Spleen (tissue), 11 donors: ENCODE measurements at regions not wholly inside any gene's neighbourhood (a gene's known extent, or its start where the extent isn't known, plus 50 kb on each side); places are given as distances from the start of the nearest gene placed in this dataset.
"Not testable (repeated sequence)": the region's sequence is repeated elsewhere in the genome, so short reads cannot be mapped to it uniquely, and the experiment has no call there.

ENCODE experiments used
- DNase-seq: peaks from one replicate; pipeline ENCODE4 v3.0.0-alpha.2; 2020
- H3K27ac ChIP-seq, 8 donors: fragments of 200-600 bp; sonication (generic) in 7 of 8; 1 replicate in 4 of 8; 2 replicates in 4 of 8; pipeline versions ENCODE4 v1.5.0 to v1.8.0; 2016 to 2021; ENCODE audit warnings: inconsistent platforms in 4 of 8, mild to moderate bottlenecking in 4 of 8, moderate library complexity in 1 of 8
- H3K27me3 ChIP-seq, 7 donors: fragments of 200-600 bp; sonication (generic) in 6 of 7; replicated peaks in 1 of 7; 1 replicate in 4 of 7; 2 replicates in 3 of 7; pipeline versions ENCODE4 v1.5.0 to v1.8.0; 2016 to 2021; ENCODE audit warnings: inconsistent platforms in 3 of 7, mild to moderate bottlenecking in 1 of 7
- H3K36me3 ChIP-seq, 6 donors: fragments of 200-600 bp; sonication (generic) in 5 of 6; 1 replicate in 4 of 6; 2 replicates in 2 of 6; pipeline versions ENCODE4 v1.5.0 to v1.8.0; 2016 to 2021; ENCODE audit warnings: inconsistent platforms in 2 of 6
- H3K4me1 ChIP-seq, 6 donors: fragments of 200-600 bp; sonication (generic) in 5 of 6; 1 replicate in 3 of 6; 2 replicates in 3 of 6; pipeline versions ENCODE4 v1.5.0 to v1.8.0; 2016 to 2021; ENCODE audit warnings: inconsistent platforms in 3 of 6
- H3K4me3 ChIP-seq, 8 donors: fragments of 200-600 bp; sonication (generic) in 7 of 8; 1 replicate in 4 of 8; 2 replicates in 4 of 8; pipeline versions ENCODE4 v1.5.0 to v1.8.0; 2016 to 2021; ENCODE audit warnings: inconsistent platforms in 4 of 8, mild to moderate bottlenecking in 4 of 8, moderate library complexity in 2 of 8
- H3K9me3 ChIP-seq, 8 donors: fragments of 200-600 bp; sonication (generic) in 7 of 8; 1 replicate in 4 of 8; 2 replicates in 4 of 8; pipeline versions ENCODE4 v1.5.0 to v1.8.0; 2016 to 2021; ENCODE audit warnings: inconsistent platforms in 4 of 8
- POLR2A ChIP-seq, 3 donors: fragments of 450-650 bp; IDR thresholded peaks; one replicate each; pipeline ENCODE4 v1.5.1; 2017; ENCODE audit warnings: antibody characterized with exemption in 3 of 3, mild to moderate bottlenecking in 1 of 3
- POLR2AphosphoS5 ChIP-seq, 3 donors: sonication (generic); formaldehyde crosslinking; IDR thresholded peaks; one replicate each; pipeline ENCODE4 v1.5.1; 2017; ENCODE audit warnings: antibody characterized with exemption in 3 of 3
- WGBS, 5 donors: extraction: QIAGEN DNeasy Blood & Tissue Kit in 3 of 5; methylation state at CpG; one replicate each; pipeline versions ENCODE4 v1.1.5 to v1.1.7; 2013 to 2018; 5-methylcytosine and 5-hydroxymethylcytosine counted together
- intact Hi-C: fragments of 100-400 bp; cut with DNase I; formaldehyde crosslinking; loops from one replicate; pipeline ENCODE4 v1.15.0; 2023; ENCODE audit warnings: low total_unique reads
- TF ChIP-seq, protein P1 (sequence below), 11 experiments: fragments of 200-600 bp in 7 of 11; fragments of 450-650 bp in 4 of 11; sonication (generic) in 4 of 11; IDR thresholded peaks in 8 of 11; conservative IDR thresholded peaks in 3 of 11; 1 replicate in 7 of 11; 2 replicates in 4 of 11; pipeline versions ENCODE4 v1.4.0 to v1.8.0; 2016 to 2021; ENCODE audit warnings: antibody characterized with exemption in 11 of 11, inconsistent platforms in 4 of 11, mild to moderate bottlenecking in 1 of 11
- donor health status: healthy with polysubstance abuse.
- donor health status: DM: no; HTN: no; CAD: no; lungs with moderate emphysema.
- donor health status: DM: no; HTN: no; CAD: no.
- donor health status: Bipolar disorder and iron deficiency.
- donor health status: healthy.
- donor health status: DM: no; HTN: no; CAD: no.
- donor health status: DM: yes; HTN: yes; CAD: no.

DNA sequence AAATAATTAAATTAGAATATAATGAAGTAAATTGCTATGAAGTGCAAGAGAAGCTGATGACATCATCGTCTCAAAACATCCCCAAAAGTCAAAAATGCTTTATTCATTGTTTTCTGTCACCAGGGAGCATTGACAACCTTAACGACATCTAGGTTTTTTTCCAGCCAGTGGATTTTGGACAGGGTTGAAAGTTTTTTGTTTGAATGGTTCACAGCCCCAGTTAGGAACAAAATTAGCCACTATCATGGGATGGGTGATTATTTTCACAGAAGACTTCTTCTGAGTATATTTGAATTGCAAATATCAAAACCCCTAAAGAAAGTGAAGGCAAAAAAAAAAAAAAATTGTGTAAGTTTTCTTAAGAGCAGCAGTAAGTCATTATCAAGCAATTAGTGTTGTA is 826.1 kb downstream of the STPG2 start:
- no peaks in the 10 kb centered on the region for H3K4me1 ChIP-seq
- DNase-seq: no peak
- H3K27ac ChIP-seq: no peak overlapping the region
- no peaks in the 10 kb centered on the region for H3K27me3 ChIP-seq
- H3K9me3 ChIP-seq: peaks cover 0 to 27% (median 0%) of the 10 kb centered on the region in 8 donors
- H3K4me3 ChIP-seq: no peak overlapping the region
- WGBS, 5 donors: 49 to 61% (median 55%) methylated on average over 2 of the region's 2 CpGs
- H3K36me3 ChIP-seq: no peaks in the 10 kb centered on the region
- intact Hi-C loops: no loop called here
- TF ChIP-seq POLR2A (IDR thresholded peaks at IDR 0.05): no peak
- TF ChIP-seq, protein P1, sequence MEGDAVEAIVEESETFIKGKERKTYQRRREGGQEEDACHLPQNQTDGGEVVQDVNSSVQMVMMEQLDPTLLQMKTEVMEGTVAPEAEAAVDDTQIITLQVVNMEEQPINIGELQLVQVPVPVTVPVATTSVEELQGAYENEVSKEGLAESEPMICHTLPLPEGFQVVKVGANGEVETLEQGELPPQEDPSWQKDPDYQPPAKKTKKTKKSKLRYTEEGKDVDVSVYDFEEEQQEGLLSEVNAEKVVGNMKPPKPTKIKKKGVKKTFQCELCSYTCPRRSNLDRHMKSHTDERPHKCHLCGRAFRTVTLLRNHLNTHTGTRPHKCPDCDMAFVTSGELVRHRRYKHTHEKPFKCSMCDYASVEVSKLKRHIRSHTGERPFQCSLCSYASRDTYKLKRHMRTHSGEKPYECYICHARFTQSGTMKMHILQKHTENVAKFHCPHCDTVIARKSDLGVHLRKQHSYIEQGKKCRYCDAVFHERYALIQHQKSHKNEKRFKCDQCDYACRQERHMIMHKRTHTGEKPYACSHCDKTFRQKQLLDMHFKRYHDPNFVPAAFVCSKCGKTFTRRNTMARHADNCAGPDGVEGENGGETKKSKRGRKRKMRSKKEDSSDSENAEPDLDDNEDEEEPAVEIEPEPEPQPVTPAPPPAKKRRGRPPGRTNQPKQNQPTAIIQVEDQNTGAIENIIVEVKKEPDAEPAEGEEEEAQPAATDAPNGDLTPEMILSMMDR (IDR thresholded peaks at IDR 0.05 in 8 of 11, conservative IDR thresholded peaks at IDR 0.05 in 3 of 11): no peak
- TF ChIP-seq POLR2AphosphoS5 (IDR thresholded peaks at IDR 0.05): no peak

DNA sequence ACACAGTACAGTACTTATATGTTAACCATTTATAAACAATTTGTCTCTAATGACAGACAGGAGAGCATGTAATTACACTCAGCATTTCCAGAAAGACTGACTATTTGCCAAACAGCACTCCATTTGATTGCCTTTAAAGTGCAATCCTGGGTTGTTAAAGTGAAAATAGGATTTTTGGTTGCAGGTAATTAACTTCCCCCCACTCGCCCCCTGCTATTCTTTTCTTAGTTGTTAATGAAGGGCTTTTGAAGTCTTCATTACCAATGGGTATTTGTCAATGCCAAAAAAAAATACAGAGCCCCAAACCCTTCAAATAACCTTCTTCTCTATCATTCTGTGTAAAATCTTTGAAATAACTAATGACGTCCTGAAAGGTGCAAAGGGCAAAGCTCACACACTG is 825.6 kb downstream of the STPG2 start:
- no peaks in the 10 kb centered on the region for H3K4me1 ChIP-seq
- H3K27ac ChIP-seq: no peak overlapping the region
- intact Hi-C loops: no loop called here
- DNase-seq: no peak
- 21 to 64% (median 42%) methylated on average over 2 of the region's 2 CpGs for WGBS, 5 donors
- no peak overlapping the region for H3K4me3 ChIP-seq
- H3K27me3 ChIP-seq: no peaks in the 10 kb centered on the region
- no peaks in the 10 kb centered on the region for H3K36me3 ChIP-seq
- TF ChIP-seq, protein P1 (IDR thresholded peaks at IDR 0.05 in 8 of 11, conservative IDR thresholded peaks at IDR 0.05 in 3 of 11): no peak
- TF ChIP-seq POLR2AphosphoS5 (IDR thresholded peaks at IDR 0.05) (no peak), POLR2A (IDR thresholded peaks at IDR 0.05) (no peak)
- peaks cover 0 to 30% (median 0%) of the 10 kb centered on the region in 8 donors for H3K9me3 ChIP-seq

DNA sequence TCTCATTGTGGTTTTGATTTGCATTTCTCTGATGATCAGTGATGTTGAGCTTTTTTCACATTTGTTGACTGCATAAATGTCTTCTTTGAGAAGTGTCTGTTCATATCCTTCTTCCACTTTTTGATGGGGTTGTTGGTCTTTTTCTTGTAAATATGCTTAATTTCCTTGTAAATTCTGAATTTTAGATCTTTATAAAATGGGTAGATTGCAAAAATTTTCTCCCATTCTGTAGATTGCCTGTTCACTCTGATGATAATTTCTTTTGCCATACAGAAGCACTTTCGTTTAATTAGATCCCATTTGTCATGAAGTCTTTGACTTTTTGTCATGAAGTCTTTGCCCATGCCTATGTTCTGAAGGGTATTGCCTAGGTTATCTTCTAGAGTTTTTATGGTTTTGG is 817.5 kb downstream of the STPG2 start:
- H3K4me3 ChIP-seq, H3K36me3 ChIP-seq, DNase-seq, H3K4me1 ChIP-seq, H3K27ac ChIP-seq, intact Hi-C loops, H3K27me3 ChIP-seq: not testable (repeated sequence)
- H3K9me3 ChIP-seq: peaks cover 0 to 57% (median 27%) of the 10 kb centered on the region in 8 donors
- 24 to 86% (median 71%) methylated on average over 1 of the region's 1 CpG for WGBS, 5 donors

DNA sequence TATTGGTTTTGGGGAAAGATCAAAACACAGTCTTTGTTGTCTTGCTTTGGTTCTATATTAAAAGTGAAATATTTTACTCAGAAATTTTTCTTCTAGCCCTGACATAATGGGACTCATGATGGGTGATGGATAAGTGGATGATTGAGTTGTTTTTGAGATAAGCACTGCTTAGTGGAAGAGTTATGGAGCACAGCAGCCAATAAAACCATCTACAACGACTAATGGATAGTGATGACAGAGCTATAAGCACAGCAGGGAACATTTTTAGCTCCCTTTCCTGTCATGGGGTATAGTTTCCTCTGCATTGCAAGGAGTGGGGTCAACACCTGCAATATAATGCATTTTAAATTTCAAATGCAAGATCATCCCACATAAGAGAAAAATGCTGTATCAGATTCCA is 812.4 kb downstream of the STPG2 start:
- no peak overlapping the region for H3K4me3 ChIP-seq
- intact Hi-C loops: no loop called here
- no peaks in the 10 kb centered on the region for H3K36me3 ChIP-seq
- H3K27me3 ChIP-seq: no peaks in the 10 kb centered on the region
- H3K9me3 ChIP-seq: peaks cover 0 to 15% (median 9%) of the 10 kb centered on the region in 8 donors
- TF ChIP-seq POLR2AphosphoS5 (IDR thresholded peaks at IDR 0.05): no peak
- TF ChIP-seq POLR2A (IDR thresholded peaks at IDR 0.05): no peak
- TF ChIP-seq, protein P1 (IDR thresholded peaks at IDR 0.05 in 8 of 11, conservative IDR thresholded peaks at IDR 0.05 in 3 of 11): no peak
- H3K4me1 ChIP-seq: no peaks in the 10 kb centered on the region
- DNase-seq: no peak
- 19 to 26% (median 21%) methylated on average over 1 of the region's 1 CpG for WGBS, 5 donors
- H3K27ac ChIP-seq: no peak overlapping the region

DNA sequence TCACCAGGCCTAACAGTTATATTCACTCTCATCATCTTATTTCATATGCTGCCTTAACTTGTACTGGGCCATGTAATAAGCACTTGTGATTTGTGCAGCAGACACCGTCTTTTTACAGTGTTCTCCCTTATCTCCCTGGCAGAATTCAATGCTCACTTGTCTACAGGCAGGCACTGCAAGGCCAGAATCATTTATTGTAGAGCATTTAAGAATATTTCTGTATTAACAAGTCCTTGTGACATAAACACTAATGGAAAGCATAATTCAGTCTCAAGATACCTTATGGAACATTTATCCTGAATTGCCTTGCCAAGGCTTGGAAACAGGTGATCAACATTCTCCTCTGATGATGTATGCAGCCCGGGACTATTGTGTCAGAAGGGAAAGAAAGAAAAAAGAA is 808.9 kb downstream of the STPG2 start:
- TF ChIP-seq POLR2A (IDR thresholded peaks at IDR 0.05) (no peak), POLR2AphosphoS5 (IDR thresholded peaks at IDR 0.05) (no peak)
- H3K36me3 ChIP-seq: no peaks in the 10 kb centered on the region
- no peaks in the 10 kb centered on the region for H3K4me1 ChIP-seq
- intact Hi-C loops: no loop called here
- H3K9me3 ChIP-seq: peaks cover 0 to 31% (median 25%) of the 10 kb centered on the region in 8 donors
- DNase-seq: no peak
- no peaks in the 10 kb centered on the region for H3K27me3 ChIP-seq
- H3K4me3 ChIP-seq: no peak overlapping the region
- no peak overlapping the region for H3K27ac ChIP-seq
- WGBS, 5 donors: 77 to 91% (median 84%) methylated on average over 2 of the region's 2 CpGs
